Panc1 (cell line): ENCODE measurements at regions not wholly inside any gene's neighbourhood (a gene's known extent, or its start where the extent isn't known, plus 50 kb on each side); places are given as distances from the start of the nearest gene placed in this dataset.

Experiments used
- ATAC-seq: fragments of 200-7000 bp; cut with Tn5 transposase; 2 replicates; pipeline ENCODE4 v1.9.1; 2020; ENCODE audit warnings: mild to moderate bottlenecking, moderate library complexity
- BruUV-seq: library from RNA; stranded (reverse); fragments of 400-500 nt; replicated peaks from 2 replicates; lab custom pipeline; 2021; lab: Mats Ljungman, UMichigan
- CTCF ChIA-PET: fragments of 300-600 bp; sonication (Branson Sonifier 250); formaldehyde crosslinking; loops from one replicate; lab custom pipeline; 2022; ENCODE audit warnings: antibody characterized with exemption; lab: Charles Lee
- POLR2A ChIA-PET: fragments of 300-600 bp; sonication (Branson Sonifier 250); formaldehyde crosslinking; loops from one replicate; lab custom pipeline; 2022; ENCODE audit warnings: antibody characterized with exemption; lab: Charles Lee
- DNase-seq: peaks from one replicate; pipeline ENCODE4 v3.0.0-alpha.2; 2010; ENCODE audit warnings: low read depth, low spot score
- H3K27ac ChIP-seq: 2 replicates; pipeline ENCODE4 v1.5.1; 2011; ENCODE audit warnings: mild to moderate bottlenecking, low read length, inconsistent platforms
- H3K27me3 ChIP-seq: fragments of 200-500 bp; sonication (Bioruptor generic); 2 replicates; pipeline ENCODE4 v1.6.0; 2014; ENCODE audit warnings: low read length, inconsistent platforms; ENCODE audit not compliant: control insufficient read depth, insufficient read depth
- H3K36me3 ChIP-seq: fragments of 200-500 bp; sonication (Bioruptor generic); 2 replicates; pipeline ENCODE4 v1.5.1; 2014; ENCODE audit warnings: inconsistent platforms, mild to moderate bottlenecking, low read length, moderate library complexity; ENCODE audit not compliant: control insufficient read depth, insufficient read depth
- H3K4me1 ChIP-seq: 2 replicates; pipeline ENCODE4 v1.5.1; 2011; ENCODE audit warnings: inconsistent platforms, mild to moderate bottlenecking, low read length, moderate library complexity; ENCODE audit not compliant: control insufficient read depth, insufficient read depth
- H3K4me3 ChIP-seq, 2 experiments: 2 replicates each; pipeline ENCODE4 v1.5.1; 2011 to 2012; ENCODE audit warnings: low read depth in 2 of 2, low read length in 2 of 2, mild to moderate bottlenecking in 2 of 2, inconsistent platforms in 1 of 2, moderate library complexity in 1 of 2
- H3K9me3 ChIP-seq: fragments of 200-500 bp; sonication (Bioruptor generic); 2 replicates; pipeline ENCODE4 v1.5.1; 2014; ENCODE audit warnings: low read depth, mild to moderate bottlenecking, inconsistent platforms, low read length, moderate library complexity; ENCODE audit not compliant: control insufficient read depth, insufficient read depth
- CTCF ChIP-seq: fragments of 450-650 bp; IDR thresholded peaks from 2 replicates; pipeline ENCODE4 v1.5.1; 2017; ENCODE audit warnings: mild to moderate bottlenecking
- POLR2AphosphoS5 ChIP-seq: IDR thresholded peaks from 2 replicates; pipeline ENCODE4 v1.6.1; 2012; ENCODE audit warnings: mild to moderate bottlenecking, low read depth, low read length, moderate library complexity
- REST ChIP-seq, 2 experiments: IDR thresholded peaks; 2 replicates each; pipeline ENCODE4 v1.6.1; 2011 to 2012; ENCODE audit warnings: low read depth in 2 of 2, control low read depth in 1 of 2, low read length in 1 of 2, mild to moderate bottlenecking in 1 of 2, moderate library complexity in 1 of 2; ENCODE audit not compliant: insufficient read depth in 1 of 2
- SIN3A ChIP-seq: IDR thresholded peaks from 2 replicates; pipeline ENCODE4 v1.6.1; 2012; ENCODE audit warnings: low read depth, mild to moderate bottlenecking, low read length, moderate library complexity, borderline replicate concordance; ENCODE audit not compliant: insufficient read depth
- TCF7L2 ChIP-seq: IDR thresholded peaks from 2 replicates; pipeline ENCODE4 v1.6.1; 2011; ENCODE audit warnings: mild to moderate bottlenecking, low read depth, low read length, inconsistent platforms
- in situ Hi-C: cut with HindIII; loops from 2 replicates; pipeline ENCODE4 v1.10.0; 2016; ENCODE audit warnings: low sequenced_read_pairs, low pct_unique_long_range_greater_than_20kb
- intact Hi-C: fragments of 100-400 bp; cut with micrococcal nuclease; formaldehyde crosslinking; loops from one replicate; pipeline ENCODE4 v1.10.0; 2022; ENCODE audit not compliant: unreplicated experiment

GRCh38 chr15:96418146-96418545, 87.6 kb downstream of the NR2F2 start:
- TF ChIP-seq TCF7L2 (no peak), REST (IDR thresholded peaks at IDR 0.05; ENCODE audit: insufficient read depth in 1 of 2, low read depth in 2 of 2, low read length in 1 of 2) (no peak), CTCF (no peak), POLR2AphosphoS5 (no peak), SIN3A (no peak)
- intact Hi-C loops (no loop called here), in situ Hi-C loops (no loop called here)
- DNase-seq: no peak
- peaks cover 39% of the 10 kb centered on the region for H3K27me3 ChIP-seq
- H3K9me3 ChIP-seq: no peaks in the 10 kb centered on the region
- H3K36me3 ChIP-seq: no peaks in the 10 kb centered on the region; the same call in 1 of the 2 replicates
- H3K27ac ChIP-seq: no peak overlapping the region
- ChIA-PET CTCF (interaction anchor here (0.6 kb wide), 1 partner anchor 173 kb away, joined by 3 read pairs; no protein-coding TSS in a partner anchor), POLR2A (interaction anchor here (0.7 kb wide), 1 partner anchor 1722 kb away, joined by 3 read pairs; no protein-coding TSS in a partner anchor)
- no peak overlapping the region for H3K4me3 ChIP-seq
- H3K4me1 ChIP-seq: no peaks in the 10 kb centered on the region
- ATAC-seq: no peak
- BruUV-seq: no TSS peak

DNA sequence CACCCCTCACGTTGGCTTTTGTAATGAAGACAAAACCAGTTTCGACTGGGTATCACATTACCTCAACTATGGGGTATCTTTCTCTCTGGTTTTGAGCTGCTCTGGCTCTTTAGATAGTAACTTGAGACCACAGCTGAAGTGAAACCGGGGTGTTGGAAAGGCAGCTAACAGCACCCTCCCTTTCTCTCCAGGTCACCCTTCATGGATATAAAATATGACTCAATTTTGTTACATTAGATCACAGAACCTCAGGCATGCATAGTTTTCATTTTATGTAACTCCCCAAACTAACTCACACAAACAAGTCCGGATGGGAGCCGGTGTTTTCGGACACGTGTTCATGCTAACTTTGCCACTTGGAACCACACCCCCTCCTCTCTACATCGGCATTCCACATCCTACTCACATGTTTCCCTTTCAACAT, 90.7 kb downstream of the NR2F2 start:
- Histone ChIP-seq H3K4me3 (no peak overlapping the region), H3K4me1 (no peaks in the 10 kb centered on the region), H3K9me3 (no peaks in the 10 kb centered on the region), H3K36me3 (peaks cover 2% of the 10 kb centered on the region; the same call in 1 of the 2 replicates), H3K27ac (no peak overlapping the region), H3K27me3 (peaks cover 36% of the 10 kb centered on the region)
- TF ChIP-seq REST (IDR thresholded peaks at IDR 0.05; ENCODE audit: insufficient read depth in 1 of 2, low read depth in 2 of 2, low read length in 1 of 2): no peak
- TF ChIP-seq POLR2AphosphoS5: no peak
- TF ChIP-seq SIN3A: no peak
- TF ChIP-seq TCF7L2: no peak
- TF ChIP-seq CTCF: no peak
- no TSS peak for BruUV-seq
- ATAC-seq: no peak
- intact Hi-C loops: no loop called here
- ChIA-PET POLR2A (no interaction called here), CTCF (no interaction called here)
- in situ Hi-C loops: no loop called here
- DNase-seq: no peak
